H9 (cell line): ENCODE measurements at regions not wholly inside any gene's neighbourhood (a gene's known extent, or its start where the extent isn't known, plus 50 kb on each side); places are given as distances from the start of the nearest gene placed in this dataset.

Experiments used
- DNase-seq: peaks from one replicate; pipeline ENCODE4 v3.0.0-alpha.2; 2017
- H2AFZ ChIP-seq: one replicate; pipeline ENCODE4 v1.6.1; 2013; ENCODE audit warnings: mild to moderate bottlenecking, low read length, control low read depth, moderate library complexity
- H2AK5ac ChIP-seq: 2 replicates; pipeline ENCODE4 v1.6.1; 2013; ENCODE audit warnings: low read length, control low read depth, mixed read lengths; ENCODE audit not compliant: insufficient read length
- H2BK120ac ChIP-seq: one replicate; pipeline ENCODE4 v1.6.1; 2013; ENCODE audit warnings: low read depth, mild to moderate bottlenecking, low read length, control low read depth, inconsistent platforms; ENCODE audit not compliant: poor library complexity, severe bottlenecking
- H2BK12ac ChIP-seq: 2 replicates; pipeline ENCODE4 v1.6.1; 2013; ENCODE audit warnings: low read length, control low read depth, mixed read lengths, low read depth; ENCODE audit not compliant: insufficient read length
- H2BK15ac ChIP-seq: 2 replicates; pipeline ENCODE4 v1.6.1; 2013; ENCODE audit warnings: low read depth, low read length, control low read depth
- H2BK20ac ChIP-seq: one replicate; pipeline ENCODE4 v1.6.1; 2013; ENCODE audit warnings: low read depth, mild to moderate bottlenecking, low read length, control low read depth, inconsistent platforms; ENCODE audit not compliant: poor library complexity, severe bottlenecking
- H2BK5ac ChIP-seq: 2 replicates; pipeline ENCODE4 v1.6.1; 2013; ENCODE audit warnings: low read length, control low read depth, mixed read lengths; ENCODE audit not compliant: insufficient read length
- H3K14ac ChIP-seq: 2 replicates; pipeline ENCODE4 v1.6.1; 2013; ENCODE audit warnings: low read length, control low read depth; ENCODE audit not compliant: insufficient read depth
- H3K18ac ChIP-seq: 2 replicates; pipeline ENCODE4 v1.6.1; 2013; ENCODE audit warnings: low read depth, mild to moderate bottlenecking, mixed read lengths, low read length, control low read depth; ENCODE audit not compliant: insufficient read length
- H3K23ac ChIP-seq: 2 replicates; pipeline ENCODE4 v1.6.1; 2013; ENCODE audit warnings: low read length, control low read depth, mixed read lengths, low read depth; ENCODE audit not compliant: insufficient read length
- H3K23me2 ChIP-seq: 2 replicates; pipeline ENCODE4 v1.6.1; 2013; ENCODE audit warnings: low read depth, mild to moderate bottlenecking, mixed read lengths, low read length, control low read depth; ENCODE audit not compliant: insufficient read length, poor library complexity, severe bottlenecking
- H3K27ac ChIP-seq: 2 replicates; pipeline ENCODE4 v1.5.1; 2013; ENCODE audit warnings: low read length, control low read depth, mixed read lengths, low read depth; ENCODE audit not compliant: insufficient read length
- H3K27me3 ChIP-seq: 2 replicates; pipeline ENCODE4 v1.6.1; 2013; ENCODE audit warnings: low read length, control low read depth, inconsistent platforms; ENCODE audit not compliant: insufficient read depth
- H3K4ac ChIP-seq: 2 replicates; pipeline ENCODE4 v1.6.1; 2013; ENCODE audit warnings: low read depth, mild to moderate bottlenecking, control low read depth, inconsistent platforms, low read length, moderate library complexity
- H3K4me1 ChIP-seq: 2 replicates; pipeline ENCODE4 v1.6.1; 2013; ENCODE audit warnings: low read length, control low read depth, inconsistent platforms; ENCODE audit not compliant: insufficient read depth
- H3K4me2 ChIP-seq: 2 replicates; pipeline ENCODE4 v1.6.1; 2013; ENCODE audit warnings: low read length, control low read depth, mixed read lengths; ENCODE audit not compliant: insufficient read length, insufficient read depth
- H3K56ac ChIP-seq: 2 replicates; pipeline ENCODE4 v1.6.1; 2013; ENCODE audit warnings: low read depth, mild to moderate bottlenecking, mixed read lengths, low read length, control low read depth; ENCODE audit not compliant: insufficient read length
- H3K79me1 ChIP-seq: 2 replicates; pipeline ENCODE4 v1.6.1; 2013; ENCODE audit warnings: low read depth, mild to moderate bottlenecking, moderate library complexity, low read length, control low read depth, inconsistent platforms; ENCODE audit not compliant: insufficient read depth, poor library complexity, severe bottlenecking
- H3K79me2 ChIP-seq: 2 replicates; pipeline ENCODE4 v1.6.1; 2013; ENCODE audit warnings: low read length, control low read depth, inconsistent platforms; ENCODE audit not compliant: insufficient read depth
- H3K9ac ChIP-seq: 2 replicates; pipeline ENCODE4 v1.6.1; 2013; ENCODE audit warnings: low read length, control low read depth, mixed read lengths; ENCODE audit not compliant: insufficient read length; ENCODE audit errors: extremely low read depth
- H3K9me3 ChIP-seq: one replicate; pipeline ENCODE4 v1.6.1; 2013; ENCODE audit warnings: low read depth, low read length, inconsistent platforms; ENCODE audit not compliant: control insufficient read depth
- H3T11ph ChIP-seq: one replicate; pipeline ENCODE4 v1.6.1; 2013; ENCODE audit warnings: mild to moderate bottlenecking, low read length, control low read depth, inconsistent platforms
- H4K20me1 ChIP-seq: one replicate; pipeline ENCODE4 v1.6.1; 2013; ENCODE audit not compliant: control insufficient read depth, insufficient read length, insufficient read depth
- H4K5ac ChIP-seq: 2 replicates; pipeline ENCODE4 v1.6.1; 2013; ENCODE audit warnings: low read depth, mild to moderate bottlenecking, mixed read lengths, low read length, control low read depth; ENCODE audit not compliant: insufficient read length
- H4K8ac ChIP-seq: replicated peaks from 2 replicates; pipeline ENCODE4 v1.6.1; 2013; ENCODE audit warnings: low read length, control low read depth, mixed read lengths, low read depth; ENCODE audit not compliant: insufficient read length
- H4K91ac ChIP-seq: 2 replicates; pipeline ENCODE4 v1.6.1; 2013; ENCODE audit warnings: low read depth, mild to moderate bottlenecking, moderate library complexity, mixed read lengths, low read length, control low read depth; ENCODE audit not compliant: insufficient read length
- H3K27ac Mint-ChIP-seq, 3 experiments: 2 replicates in 2 of 3; 3 replicates in 1 of 3; pipeline ENCODE4 v1.8.0; 2020 to 2021; ENCODE audit warnings: mixed read lengths in 3 of 3, mild to moderate bottlenecking in 1 of 3, moderate library complexity in 1 of 3
- H3K27me3 Mint-ChIP-seq: 2 replicates; pipeline ENCODE4 v1.8.0; 2021; ENCODE audit warnings: low read depth, mild to moderate bottlenecking, moderate library complexity, mixed read lengths
- H3K36me3 Mint-ChIP-seq, 3 experiments: 2 replicates in 2 of 3; 3 replicates in 1 of 3; pipeline ENCODE4 v1.8.0; 2020 to 2021; ENCODE audit warnings: low read depth in 3 of 3, mixed read lengths in 3 of 3; ENCODE audit not compliant: insufficient read depth in 1 of 3
- H3K4me1 Mint-ChIP-seq, 2 experiments: 2 replicates each; pipeline ENCODE4 v1.8.0; 2020; ENCODE audit warnings: mixed read lengths in 2 of 2
- H3K4me3 Mint-ChIP-seq, 2 experiments: 2 replicates in 1 of 2; 3 replicates in 1 of 2; pipeline ENCODE4 v1.8.0; 2020 to 2021; ENCODE audit warnings: mild to moderate bottlenecking in 2 of 2, mixed read lengths in 2 of 2, moderate library complexity in 1 of 2
- H3K9me3 Mint-ChIP-seq, 2 experiments: 2 replicates in 1 of 2; 3 replicates in 1 of 2; pipeline ENCODE4 v1.8.0; 2020; ENCODE audit warnings: mild to moderate bottlenecking in 2 of 2, mixed read lengths in 2 of 2, moderate library complexity in 1 of 2
- WGBS: extraction: QIAGEN DNeasy Blood & Tissue Kit; methylation state at CpG from one replicate; pipeline ENCODE4 v1.1.7; 2013; ENCODE audit warnings: missing lambda C conversion rate, low lambda C conversion rate, mixed read lengths; ENCODE audit not compliant: insufficient read length; ENCODE audit errors: extremely low coverage; 5-methylcytosine and 5-hydroxymethylcytosine counted together
- TF ChIP-seq, protein P1 (sequence below): fragments of 200-600 bp; sonication (generic); conservative IDR thresholded peaks from 3 replicates; pipeline ENCODE4 v1.8.0; 2021; ENCODE audit warnings: antibody characterized with exemption, mild to moderate bottlenecking

- H3K4me1 Mint-ChIP-seq = 0 out of 4 replicates have a peak, but pooled peaks cover 3% of the 10 kb centered on the region in 2 experiments
- Histone ChIP-seq H3K23ac (no peak overlapping the region), H3K4ac (no peak overlapping the region), H3K56ac (no peak overlapping the region), H4K5ac (no peak overlapping the region), H2BK120ac (no peak overlapping the region), H4K20me1 (no peaks in the 10 kb centered on the region), H3K79me2 (no peaks in the 10 kb centered on the region), H3K9me3 (no peaks in the 10 kb centered on the region), H2AFZ (no peak overlapping the region), H3K14ac (no peak overlapping the region), H2AK5ac (no peak overlapping the region), H3K27me3 (no peaks in the 10 kb centered on the region), H3K4me2 (no peak overlapping the region), H3K4me1 (no peaks in the 10 kb centered on the region), H2BK12ac (no peak overlapping the region), H2BK5ac (no peak overlapping the region), H4K8ac (no peak overlapping the region), H2BK15ac (no peak overlapping the region), H2BK20ac (no peak overlapping the region), H3K23me2 (no peaks in the 10 kb centered on the region), H3K18ac (no peak overlapping the region), H4K91ac (no peak overlapping the region), H3K27ac (no peak overlapping the region), H3K79me1 (no peaks in the 10 kb centered on the region), H3T11ph (no peak overlapping the region), H3K9ac (no peak overlapping the region)
- no peak overlapping the region for H3K27ac Mint-ChIP-seq
- no peaks in the 10 kb centered on the region for H3K9me3 Mint-ChIP-seq
- no peak for DNase-seq
- H3K36me3 Mint-ChIP-seq = no peaks in the 10 kb centered on the region; a peak in 2 of 7 replicates
- TF ChIP-seq, protein P1, sequence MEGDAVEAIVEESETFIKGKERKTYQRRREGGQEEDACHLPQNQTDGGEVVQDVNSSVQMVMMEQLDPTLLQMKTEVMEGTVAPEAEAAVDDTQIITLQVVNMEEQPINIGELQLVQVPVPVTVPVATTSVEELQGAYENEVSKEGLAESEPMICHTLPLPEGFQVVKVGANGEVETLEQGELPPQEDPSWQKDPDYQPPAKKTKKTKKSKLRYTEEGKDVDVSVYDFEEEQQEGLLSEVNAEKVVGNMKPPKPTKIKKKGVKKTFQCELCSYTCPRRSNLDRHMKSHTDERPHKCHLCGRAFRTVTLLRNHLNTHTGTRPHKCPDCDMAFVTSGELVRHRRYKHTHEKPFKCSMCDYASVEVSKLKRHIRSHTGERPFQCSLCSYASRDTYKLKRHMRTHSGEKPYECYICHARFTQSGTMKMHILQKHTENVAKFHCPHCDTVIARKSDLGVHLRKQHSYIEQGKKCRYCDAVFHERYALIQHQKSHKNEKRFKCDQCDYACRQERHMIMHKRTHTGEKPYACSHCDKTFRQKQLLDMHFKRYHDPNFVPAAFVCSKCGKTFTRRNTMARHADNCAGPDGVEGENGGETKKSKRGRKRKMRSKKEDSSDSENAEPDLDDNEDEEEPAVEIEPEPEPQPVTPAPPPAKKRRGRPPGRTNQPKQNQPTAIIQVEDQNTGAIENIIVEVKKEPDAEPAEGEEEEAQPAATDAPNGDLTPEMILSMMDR = no peak
- H3K4me3 Mint-ChIP-seq = no peak overlapping the region
- WGBS = no CpG with 5 or more reads among the region's 9 CpGs
- no peaks in the 10 kb centered on the region; the same call in 1 of the 2 replicates for H3K27me3 Mint-ChIP-seq
Observed at GRCh38 chr18:46398625-46399024, 258.4 kb downstream of the LOXHD1 start.
